ENCODE measurements at regions not wholly inside any gene's neighbourhood (a gene's known extent, or its start where the extent isn't known, plus 50 kb on each side); places are given as distances from the start of the nearest gene placed in this dataset.
"Not testable (repeated sequence)": the region's sequence is repeated elsewhere in the genome, so short reads cannot be mapped to it uniquely, and the experiment has no call there.

DNA sequence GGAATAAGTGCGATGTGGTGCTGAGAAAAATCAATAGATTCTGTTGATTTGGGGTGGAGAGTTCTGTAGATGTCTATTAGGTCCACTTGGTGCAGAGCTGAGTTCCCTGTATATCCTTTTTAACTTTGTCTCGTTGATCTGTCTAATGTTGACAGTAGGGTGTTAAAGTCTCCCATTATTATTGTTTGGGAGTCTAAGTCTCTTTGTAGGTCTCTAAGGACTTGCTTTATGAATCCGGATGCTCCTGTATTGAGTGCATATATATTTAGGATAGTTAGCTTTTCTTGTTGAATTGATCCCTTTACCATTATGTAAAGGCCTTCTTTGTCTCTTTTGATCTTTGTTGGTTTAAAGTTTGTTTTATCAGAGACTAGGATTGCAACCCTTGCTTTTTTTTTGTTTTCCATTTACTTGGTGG, 170.8 kb upstream of the SLC38A2 start:
- TF ChIP-seq POLR2A (IDR thresholded peaks at IDR 0.05; ENCODE audit: low read depth, low read length); FOS (IDR thresholded peaks at IDR 0.05; ENCODE audit: borderline replicate concordance, insufficient read depth, low read length); MYC (IDR thresholded peaks at IDR 0.05; ENCODE audit: low read depth, low read length); GATA2 (IDR thresholded peaks at IDR 0.05; ENCODE audit: insufficient read depth, insufficient read length, low read depth, low read length); POLR2AphosphoS5 (IDR thresholded peaks at IDR 0.05; ENCODE audit: insufficient read depth, low read depth, low read length); EZH2 (IDR thresholded peaks at IDR 0.05; ENCODE audit: borderline replicate concordance, low read depth, low read length, severe bottlenecking): not testable (repeated sequence)
- TF ChIP-seq, protein P1, sequence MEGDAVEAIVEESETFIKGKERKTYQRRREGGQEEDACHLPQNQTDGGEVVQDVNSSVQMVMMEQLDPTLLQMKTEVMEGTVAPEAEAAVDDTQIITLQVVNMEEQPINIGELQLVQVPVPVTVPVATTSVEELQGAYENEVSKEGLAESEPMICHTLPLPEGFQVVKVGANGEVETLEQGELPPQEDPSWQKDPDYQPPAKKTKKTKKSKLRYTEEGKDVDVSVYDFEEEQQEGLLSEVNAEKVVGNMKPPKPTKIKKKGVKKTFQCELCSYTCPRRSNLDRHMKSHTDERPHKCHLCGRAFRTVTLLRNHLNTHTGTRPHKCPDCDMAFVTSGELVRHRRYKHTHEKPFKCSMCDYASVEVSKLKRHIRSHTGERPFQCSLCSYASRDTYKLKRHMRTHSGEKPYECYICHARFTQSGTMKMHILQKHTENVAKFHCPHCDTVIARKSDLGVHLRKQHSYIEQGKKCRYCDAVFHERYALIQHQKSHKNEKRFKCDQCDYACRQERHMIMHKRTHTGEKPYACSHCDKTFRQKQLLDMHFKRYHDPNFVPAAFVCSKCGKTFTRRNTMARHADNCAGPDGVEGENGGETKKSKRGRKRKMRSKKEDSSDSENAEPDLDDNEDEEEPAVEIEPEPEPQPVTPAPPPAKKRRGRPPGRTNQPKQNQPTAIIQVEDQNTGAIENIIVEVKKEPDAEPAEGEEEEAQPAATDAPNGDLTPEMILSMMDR (IDR thresholded peaks at IDR 0.05; ENCODE audit: extremely low read depth in 1 of 2, insufficient read depth in 1 of 2, low read depth in 1 of 2, low read length in 2 of 2): not testable (repeated sequence)

All from endothelial cell of umbilical vein (primary cell).